SK-N-SH treated with all-trans-retinoic acid at 6 μM for 48 hours (cell line): ENCODE measurements at regions not wholly inside any gene's neighbourhood (a gene's known extent, or its start where the extent isn't known, plus 50 kb on each side); places are given as distances from the start of the nearest gene placed in this dataset.

Experiments
- ATAC-seq: fragments of 200-7000 bp; cut with Tn5 transposase; 3 replicates; pipeline ENCODE4 v1.9.1; 2020; ENCODE audit warnings: mild to moderate bottlenecking, moderate library complexity
- ARNTL ChIP-seq: fragments of 450-650 bp; formaldehyde crosslinking; IDR thresholded peaks from 2 replicates; pipeline ENCODE4 v1.5.0; 2020; ENCODE audit warnings: low read depth, mild to moderate bottlenecking, moderate library complexity, borderline replicate concordance
- CSDC2 ChIP-seq: fragments of 250-450 bp; sonication (Bioruptor Pico); IDR thresholded peaks from 2 replicates; pipeline ENCODE4 v1.5.0; 2020; ENCODE audit warnings: mild to moderate bottlenecking, moderate library complexity
- ESRRG ChIP-seq: fragments of 250-450 bp; sonication (Bioruptor Pico); IDR thresholded peaks from 2 replicates; pipeline ENCODE4 v1.6.1; 2021; ENCODE audit warnings: mild to moderate bottlenecking
- GLIS3 ChIP-seq: fragments of 250-450 bp; sonication (Bioruptor Pico); IDR thresholded peaks from 2 replicates; pipeline ENCODE4 v1.5.0; 2020; ENCODE audit warnings: mild to moderate bottlenecking, moderate library complexity
- ISL1 ChIP-seq: fragments of 250-450 bp; sonication (Bioruptor Pico); IDR thresholded peaks from 2 replicates; pipeline ENCODE4 v2.1.2; 2022; ENCODE audit warnings: mild to moderate bottlenecking, moderate library complexity
- OSR1 ChIP-seq: fragments of 250-450 bp; sonication (Bioruptor Pico); IDR thresholded peaks from 2 replicates; pipeline ENCODE4 v1.8.0; 2022; ENCODE audit warnings: moderate library complexity, mild to moderate bottlenecking, inconsistent platforms
- PPARA ChIP-seq: fragments of 250-450 bp; sonication (Bioruptor Pico); IDR thresholded peaks from 2 replicates; pipeline ENCODE4 v1.5.0; 2020; ENCODE audit warnings: mild to moderate bottlenecking, borderline replicate concordance
- RARB ChIP-seq: fragments of 250-450 bp; sonication (Bioruptor Pico); IDR thresholded peaks from 2 replicates; pipeline ENCODE4 v1.8.0; 2021; ENCODE audit warnings: mild to moderate bottlenecking, moderate library complexity
- SNAI2 ChIP-seq: fragments of 250-450 bp; sonication (Bioruptor Pico); IDR thresholded peaks from 2 replicates; pipeline ENCODE4 v1.5.0; 2020; ENCODE audit warnings: mild to moderate bottlenecking, moderate library complexity
- TCF4 ChIP-seq: fragments of 250-450 bp; sonication (Bioruptor Pico); IDR thresholded peaks from 2 replicates; pipeline ENCODE4 v1.8.0; 2021; ENCODE audit warnings: mild to moderate bottlenecking, moderate library complexity, borderline replicate concordance
- TOX ChIP-seq: fragments of 250-450 bp; sonication (Bioruptor Pico); IDR thresholded peaks from 2 replicates; pipeline ENCODE4 v1.8.0; 2021; ENCODE audit warnings: mild to moderate bottlenecking, moderate library complexity, borderline replicate concordance
- ZC3H10 ChIP-seq: fragments of 250-450 bp; sonication (Bioruptor Pico); IDR thresholded peaks from 2 replicates; pipeline ENCODE4 v1.5.1; 2021; ENCODE audit warnings: mild to moderate bottlenecking, moderate library complexity
- ZFP30 ChIP-seq: fragments of 450-650 bp; formaldehyde crosslinking; IDR thresholded peaks from 2 replicates; pipeline ENCODE4 v1.5.0; 2022; ENCODE audit warnings: mild to moderate bottlenecking, moderate library complexity
- ZNF565 ChIP-seq: fragments of 450-650 bp; formaldehyde crosslinking; conservative IDR thresholded peaks from 2 replicates; pipeline ENCODE4 v1.5.0; 2020; ENCODE audit warnings: low read depth, mild to moderate bottlenecking, moderate library complexity
- ZNF70 ChIP-seq: fragments of 450-650 bp; formaldehyde crosslinking; IDR thresholded peaks from 2 replicates; pipeline ENCODE4 v1.5.0; 2020; ENCODE audit warnings: mild to moderate bottlenecking, moderate library complexity
- ZNF8 ChIP-seq: fragments of 450-650 bp; formaldehyde crosslinking; IDR thresholded peaks from 2 replicates; pipeline ENCODE4 v1.5.0; 2020; ENCODE audit warnings: mild to moderate bottlenecking, moderate library complexity
- TF ChIP-seq, protein P1 (sequence below): fragments of 250-450 bp; sonication (Bioruptor Pico); IDR thresholded peaks from 2 replicates; pipeline ENCODE4 v1.5.0; 2020; ENCODE audit warnings: mild to moderate bottlenecking, moderate library complexity
- TF ChIP-seq, protein P2 (sequence below): fragments of 250-450 bp; sonication (Bioruptor Pico); IDR thresholded peaks from 2 replicates; pipeline ENCODE4 v1.5.1; 2020; ENCODE audit warnings: low read depth, mild to moderate bottlenecking, moderate library complexity
- TF ChIP-seq, protein P3 (sequence below): fragments of 250-450 bp; sonication (Bioruptor Pico); IDR thresholded peaks from 2 replicates; pipeline ENCODE4 v1.8.0; 2021; ENCODE audit warnings: low read depth, mild to moderate bottlenecking, moderate library complexity, borderline replicate concordance
- TF ChIP-seq, protein P4 (sequence below): fragments of 250-450 bp; sonication (Bioruptor Pico); IDR thresholded peaks from 2 replicates; pipeline ENCODE4 v1.5.1; 2021; ENCODE audit warnings: mild to moderate bottlenecking, moderate library complexity

DNA sequence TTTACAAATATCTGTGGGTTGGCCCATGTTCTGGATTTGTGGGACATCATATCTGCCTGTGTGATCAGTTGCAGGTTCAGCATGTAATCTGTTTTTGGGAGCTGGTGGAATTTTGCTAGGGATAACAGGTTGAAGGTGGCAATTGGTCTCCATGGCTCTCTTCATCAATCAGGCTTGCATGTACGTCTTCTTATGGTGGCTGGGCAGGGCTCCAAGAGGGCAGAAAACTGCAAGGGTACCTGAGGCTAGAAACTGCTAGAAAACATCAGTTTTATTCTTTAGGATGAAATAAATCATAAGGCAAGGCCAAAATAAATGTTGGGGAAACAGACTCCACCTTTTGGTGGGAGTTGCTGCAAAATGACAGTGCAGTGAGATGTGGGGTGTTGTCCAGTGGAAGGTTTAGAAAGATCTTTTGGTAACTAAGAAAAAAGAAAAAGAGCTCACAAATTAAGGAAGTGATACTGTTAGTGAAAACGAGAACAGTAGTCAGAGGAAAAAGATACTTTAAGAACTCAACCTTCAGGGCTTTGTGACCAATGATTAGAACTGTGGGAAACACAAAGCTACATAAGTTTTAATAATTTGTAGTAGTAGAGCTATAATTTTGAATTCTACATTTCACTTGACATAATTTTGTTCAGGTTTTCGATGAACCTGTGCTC lies 300.7 kb upstream of the IZUMO3 start:
- TF ChIP-seq OSR1 (CRISPR knock-in tag) (no peak), GLIS3 (no peak), ZNF8 (CRISPR knock-in tag) (no peak), ZNF70 (CRISPR knock-in tag) (no peak), ZNF565 (no peak), ZC3H10 (no peak), PPARA (CRISPR knock-in tag) (no peak), SNAI2 (no peak), ZFP30 (CRISPR knock-in tag) (no peak), CSDC2 (no peak), TCF4 (CRISPR knock-in tag) (no peak)
- TF ChIP-seq, protein P1, sequence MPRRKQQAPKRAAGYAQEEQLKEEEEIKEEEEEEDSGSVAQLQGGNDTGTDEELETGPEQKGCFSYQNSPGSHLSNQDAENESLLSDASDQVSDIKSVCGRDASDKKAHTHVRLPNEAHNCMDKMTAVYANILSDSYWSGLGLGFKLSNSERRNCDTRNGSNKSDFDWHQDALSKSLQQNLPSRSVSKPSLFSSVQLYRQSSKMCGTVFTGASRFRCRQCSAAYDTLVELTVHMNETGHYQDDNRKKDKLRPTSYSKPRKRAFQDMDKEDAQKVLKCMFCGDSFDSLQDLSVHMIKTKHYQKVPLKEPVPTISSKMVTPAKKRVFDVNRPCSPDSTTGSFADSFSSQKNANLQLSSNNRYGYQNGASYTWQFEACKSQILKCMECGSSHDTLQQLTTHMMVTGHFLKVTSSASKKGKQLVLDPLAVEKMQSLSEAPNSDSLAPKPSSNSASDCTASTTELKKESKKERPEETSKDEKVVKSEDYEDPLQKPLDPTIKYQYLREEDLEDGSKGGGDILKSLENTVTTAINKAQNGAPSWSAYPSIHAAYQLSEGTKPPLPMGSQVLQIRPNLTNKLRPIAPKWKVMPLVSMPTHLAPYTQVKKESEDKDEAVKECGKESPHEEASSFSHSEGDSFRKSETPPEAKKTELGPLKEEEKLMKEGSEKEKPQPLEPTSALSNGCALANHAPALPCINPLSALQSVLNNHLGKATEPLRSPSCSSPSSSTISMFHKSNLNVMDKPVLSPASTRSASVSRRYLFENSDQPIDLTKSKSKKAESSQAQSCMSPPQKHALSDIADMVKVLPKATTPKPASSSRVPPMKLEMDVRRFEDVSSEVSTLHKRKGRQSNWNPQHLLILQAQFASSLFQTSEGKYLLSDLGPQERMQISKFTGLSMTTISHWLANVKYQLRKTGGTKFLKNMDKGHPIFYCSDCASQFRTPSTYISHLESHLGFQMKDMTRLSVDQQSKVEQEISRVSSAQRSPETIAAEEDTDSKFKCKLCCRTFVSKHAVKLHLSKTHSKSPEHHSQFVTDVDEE (CRISPR knock-in tag), result no peak
- TF ChIP-seq, protein P2, sequence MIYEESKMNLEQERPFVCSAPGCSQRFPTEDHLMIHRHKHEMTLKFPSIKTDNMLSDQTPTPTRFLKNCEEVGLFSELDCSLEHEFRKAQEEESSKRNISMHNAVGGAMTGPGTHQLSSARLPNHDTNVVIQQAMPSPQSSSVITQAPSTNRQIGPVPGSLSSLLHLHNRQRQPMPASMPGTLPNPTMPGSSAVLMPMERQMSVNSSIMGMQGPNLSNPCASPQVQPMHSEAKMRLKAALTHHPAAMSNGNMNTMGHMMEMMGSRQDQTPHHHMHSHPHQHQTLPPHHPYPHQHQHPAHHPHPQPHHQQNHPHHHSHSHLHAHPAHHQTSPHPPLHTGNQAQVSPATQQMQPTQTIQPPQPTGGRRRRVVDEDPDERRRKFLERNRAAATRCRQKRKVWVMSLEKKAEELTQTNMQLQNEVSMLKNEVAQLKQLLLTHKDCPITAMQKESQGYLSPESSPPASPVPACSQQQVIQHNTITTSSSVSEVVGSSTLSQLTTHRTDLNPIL (CRISPR knock-in tag), result no peak
- TF ChIP-seq, protein P3, sequence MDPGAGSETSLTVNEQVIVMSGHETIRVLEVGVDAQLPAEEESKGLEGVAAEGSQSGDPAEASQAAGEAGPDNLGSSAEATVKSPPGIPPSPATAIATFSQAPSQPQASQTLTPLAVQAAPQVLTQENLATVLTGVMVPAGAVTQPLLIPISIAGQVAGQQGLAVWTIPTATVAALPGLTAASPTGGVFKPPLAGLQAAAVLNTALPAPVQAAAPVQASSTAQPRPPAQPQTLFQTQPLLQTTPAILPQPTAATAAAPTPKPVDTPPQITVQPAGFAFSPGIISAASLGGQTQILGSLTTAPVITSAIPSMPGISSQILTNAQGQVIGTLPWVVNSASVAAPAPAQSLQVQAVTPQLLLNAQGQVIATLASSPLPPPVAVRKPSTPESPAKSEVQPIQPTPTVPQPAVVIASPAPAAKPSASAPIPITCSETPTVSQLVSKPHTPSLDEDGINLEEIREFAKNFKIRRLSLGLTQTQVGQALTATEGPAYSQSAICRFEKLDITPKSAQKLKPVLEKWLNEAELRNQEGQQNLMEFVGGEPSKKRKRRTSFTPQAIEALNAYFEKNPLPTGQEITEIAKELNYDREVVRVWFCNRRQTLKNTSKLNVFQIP (CRISPR knock-in tag), result no peak
- ATAC-seq, result no peak

DNA sequence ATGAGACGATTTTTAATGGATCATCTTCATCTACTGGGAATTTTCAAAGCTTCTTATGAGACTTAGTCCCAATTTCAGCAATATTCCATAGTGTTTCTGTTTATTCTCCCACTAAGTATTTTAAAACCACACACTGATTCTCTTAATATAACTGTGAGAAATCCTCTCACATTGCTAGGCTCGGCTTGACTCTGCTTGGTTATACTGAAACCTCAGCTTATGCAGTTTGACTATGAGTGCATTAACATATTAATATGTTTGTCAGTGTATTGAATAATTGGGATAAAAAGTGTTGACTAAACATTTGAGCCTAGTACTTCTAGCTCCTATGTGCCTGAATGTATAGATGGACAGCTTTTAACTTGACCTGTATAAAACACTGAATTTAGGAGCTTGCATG lies 298.5 kb upstream of the IZUMO3 start:
- no peak for ATAC-seq
- TF ChIP-seq ISL1 (CRISPR knock-in tag), result no peak
- TF ChIP-seq ESRRG (CRISPR knock-in tag), result no peak
- no peak for TF ChIP-seq ZC3H10
- TF ChIP-seq, protein P4, sequence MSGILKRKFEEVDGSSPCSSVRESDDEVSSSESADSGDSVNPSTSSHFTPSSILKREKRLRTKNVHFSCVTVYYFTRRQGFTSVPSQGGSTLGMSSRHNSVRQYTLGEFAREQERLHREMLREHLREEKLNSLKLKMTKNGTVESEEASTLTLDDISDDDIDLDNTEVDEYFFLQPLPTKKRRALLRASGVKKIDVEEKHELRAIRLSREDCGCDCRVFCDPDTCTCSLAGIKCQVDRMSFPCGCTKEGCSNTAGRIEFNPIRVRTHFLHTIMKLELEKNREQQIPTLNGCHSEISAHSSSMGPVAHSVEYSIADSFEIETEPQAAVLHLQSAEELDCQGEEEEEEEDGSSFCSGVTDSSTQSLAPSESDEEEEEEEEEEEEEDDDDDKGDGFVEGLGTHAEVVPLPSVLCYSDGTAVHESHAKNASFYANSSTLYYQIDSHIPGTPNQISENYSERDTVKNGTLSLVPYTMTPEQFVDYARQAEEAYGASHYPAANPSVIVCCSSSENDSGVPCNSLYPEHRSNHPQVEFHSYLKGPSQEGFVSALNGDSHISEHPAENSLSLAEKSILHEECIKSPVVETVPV (CRISPR knock-in tag), result no peak
- no peak for TF ChIP-seq ZNF8 (CRISPR knock-in tag)
- no peak for TF ChIP-seq TOX (CRISPR knock-in tag)
- TF ChIP-seq, protein P2 (CRISPR knock-in tag), result no peak
- TF ChIP-seq RARB (CRISPR knock-in tag), result no peak
- no peak for TF ChIP-seq SNAI2
- TF ChIP-seq ARNTL (CRISPR knock-in tag), result no peak
- TF ChIP-seq ZFP30 (CRISPR knock-in tag), result no peak
- TF ChIP-seq GLIS3, result no peak

DNA sequence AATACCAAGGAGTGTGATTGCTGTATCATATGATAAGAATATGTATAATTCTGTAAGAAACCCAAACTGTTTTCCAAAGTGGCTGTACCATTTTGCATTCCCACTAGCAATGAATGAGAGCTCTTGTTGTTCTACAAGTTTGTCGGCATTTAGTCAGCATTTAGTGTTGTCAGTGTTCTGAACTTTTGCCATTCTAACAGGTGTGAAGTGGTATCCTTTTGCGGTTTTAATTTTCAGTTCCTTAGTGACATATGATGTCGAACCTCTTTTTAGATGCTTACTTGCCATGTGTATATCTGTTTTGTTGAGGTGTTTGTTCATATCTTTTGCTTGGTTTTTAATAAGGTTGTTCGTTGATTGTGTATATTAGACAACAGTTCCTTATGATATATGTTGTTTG lies 296.3 kb upstream of the IZUMO3 start:
- no peak for ATAC-seq

More for the DNA sequence above, 296.3 kb upstream of the IZUMO3 start:
- TF ChIP-seq ZNF8 (CRISPR knock-in tag), result no peak
- no peak for TF ChIP-seq TOX (CRISPR knock-in tag)
- TF ChIP-seq, protein P3 (CRISPR knock-in tag), result no peak
- TF ChIP-seq, protein P1 (CRISPR knock-in tag), result no peak
